Pons (tissue), 1 donor: ENCODE measurements at regions not wholly inside any gene's neighbourhood (a gene's known extent, or its start where the extent isn't known, plus 50 kb on each side); places are given as distances from the start of the nearest gene placed in this dataset.

ENCODE experiments used
- DNase-seq: peaks from one replicate; pipeline ENCODE4 v3.0.0-alpha.2; 2016; ENCODE audit warnings: low spot score

DNA sequence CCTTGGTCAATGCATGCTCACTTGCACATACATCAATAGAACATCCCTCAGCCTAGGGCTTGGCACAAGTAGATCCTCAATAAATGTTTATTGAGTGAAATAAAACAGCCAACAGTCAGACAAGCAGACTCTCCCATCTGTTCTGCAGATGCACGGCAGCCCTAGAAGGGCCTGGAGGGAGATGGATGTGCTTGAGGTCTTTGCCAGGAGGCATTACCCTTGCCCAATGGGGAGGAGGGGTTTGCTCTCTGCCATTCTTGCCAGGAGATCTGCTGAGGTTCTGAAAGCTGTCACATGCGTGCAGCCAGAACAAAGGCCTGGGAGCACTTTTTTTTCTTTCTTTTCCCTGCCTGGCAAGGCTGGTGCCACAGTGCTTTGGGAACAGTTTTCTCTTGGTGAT lies 349.3 kb upstream of the THRB start:
- DNase-seq, result no peak

DNA sequence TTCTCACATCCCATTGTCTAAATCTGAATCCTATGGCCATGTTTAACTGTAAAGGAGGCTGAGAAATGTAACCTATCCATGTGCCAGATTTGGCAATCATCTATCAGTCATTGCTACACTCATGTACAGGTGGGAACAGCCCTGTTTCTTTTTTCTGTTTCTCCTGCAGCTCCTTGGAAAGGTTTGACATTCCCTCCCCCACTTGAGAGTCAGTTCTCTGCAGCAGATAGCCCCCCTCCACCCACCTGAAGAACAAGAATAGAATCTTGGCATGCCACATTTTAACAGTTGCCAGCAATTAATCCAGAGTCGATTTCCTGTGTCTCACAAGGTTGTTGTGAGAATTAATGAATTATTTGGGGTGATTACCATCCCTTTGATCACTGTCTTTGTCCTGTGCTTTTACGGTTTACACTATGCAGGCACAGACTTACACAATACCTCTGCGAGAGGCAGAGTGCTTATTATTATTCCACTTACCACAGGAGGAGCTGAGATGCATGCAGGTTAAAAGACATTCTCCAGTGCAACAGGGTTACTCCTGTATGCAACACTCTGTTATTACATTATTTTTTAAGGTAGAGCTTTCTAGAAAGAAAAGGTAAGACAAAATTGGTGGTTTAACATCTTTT lies 351.0 kb upstream of the THRB start:
- DNase-seq, result no peak

DNA sequence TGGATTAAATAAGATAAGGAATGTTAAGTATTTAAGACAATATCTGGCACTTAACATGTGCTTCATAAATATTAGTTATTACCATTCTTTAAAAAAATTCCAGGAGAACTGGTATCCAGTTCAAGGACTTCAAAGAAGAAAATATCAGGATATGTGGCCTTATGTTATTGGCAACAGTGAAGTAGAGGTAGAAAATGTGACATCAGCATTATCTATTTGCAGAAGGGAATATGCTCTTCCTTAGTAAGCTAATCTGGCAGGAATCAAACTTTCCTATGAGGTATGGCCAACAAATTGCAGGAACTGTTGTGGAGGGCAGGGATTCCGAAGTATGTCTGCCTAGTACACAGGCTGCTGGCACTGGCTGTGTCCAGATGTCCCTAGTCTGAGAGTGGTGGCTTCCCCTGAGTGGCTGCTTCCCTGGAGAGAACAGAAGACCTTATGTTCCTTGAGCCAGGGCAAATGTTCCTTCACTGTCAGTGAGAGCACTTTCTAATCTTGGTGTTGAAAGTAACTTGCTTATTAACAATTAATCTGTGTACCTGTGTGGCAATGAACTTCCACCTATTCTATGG lies 351.7 kb upstream of the THRB start:
- DNase-seq, result peak; percentile 6

DNA sequence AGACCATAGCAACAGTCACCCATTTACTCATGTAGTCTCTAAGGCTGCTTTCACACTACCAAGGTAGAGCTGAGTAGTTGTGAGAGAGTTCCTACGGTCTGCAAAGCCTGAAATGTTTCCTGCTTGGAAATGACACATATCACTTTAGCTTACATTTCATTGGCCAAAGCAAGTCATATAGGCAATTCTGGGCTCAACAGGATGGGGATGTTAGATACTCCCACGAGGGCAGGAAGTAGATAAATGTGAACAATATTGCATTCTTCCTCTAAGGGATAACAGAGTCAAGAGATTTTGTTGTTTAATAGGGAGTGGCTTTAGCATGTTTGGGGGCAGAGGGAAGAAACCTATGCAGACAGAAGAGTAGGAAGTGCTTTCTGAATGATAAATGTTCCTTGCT lies 355.6 kb upstream of the THRB start:
- DNase-seq, result no peak

DNA sequence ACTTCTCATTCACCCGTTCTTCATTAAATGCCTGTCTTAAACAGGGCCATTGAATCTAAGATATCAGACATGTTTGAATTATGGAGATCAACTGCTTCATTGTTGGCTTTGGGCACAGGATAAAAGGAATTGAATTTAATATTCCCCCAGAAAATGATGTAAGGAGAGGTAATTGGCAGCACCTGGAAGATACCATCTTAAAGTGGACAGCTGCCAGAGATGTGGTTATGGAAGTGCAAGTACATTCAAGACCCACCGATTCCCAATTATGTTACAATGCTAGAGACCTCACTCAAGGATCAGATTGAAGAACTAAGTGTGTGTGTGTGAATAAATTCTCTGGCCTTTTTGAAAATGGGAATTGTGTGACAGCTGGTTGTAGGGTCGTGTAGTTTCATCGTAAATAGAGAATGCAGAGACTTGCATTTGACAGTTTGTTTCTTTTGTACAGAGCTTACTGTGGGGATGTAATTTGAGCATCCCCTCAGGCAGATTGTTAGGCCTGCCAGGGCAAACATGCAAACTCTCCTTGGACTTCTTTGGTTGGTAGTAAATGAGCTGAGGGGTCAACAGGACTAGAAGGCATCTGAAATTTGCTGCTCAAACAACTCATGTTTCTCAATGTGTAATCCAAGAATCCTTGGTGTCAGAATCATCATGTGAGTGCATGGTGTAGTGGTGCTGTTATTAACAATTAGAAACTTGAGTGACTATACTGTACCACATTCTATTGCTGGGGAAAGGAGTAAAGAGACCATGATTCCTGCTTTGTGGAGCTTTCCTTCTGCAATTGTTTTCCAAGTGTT lies 359.2 kb upstream of the THRB start:
- DNase-seq, result no peak

DNA sequence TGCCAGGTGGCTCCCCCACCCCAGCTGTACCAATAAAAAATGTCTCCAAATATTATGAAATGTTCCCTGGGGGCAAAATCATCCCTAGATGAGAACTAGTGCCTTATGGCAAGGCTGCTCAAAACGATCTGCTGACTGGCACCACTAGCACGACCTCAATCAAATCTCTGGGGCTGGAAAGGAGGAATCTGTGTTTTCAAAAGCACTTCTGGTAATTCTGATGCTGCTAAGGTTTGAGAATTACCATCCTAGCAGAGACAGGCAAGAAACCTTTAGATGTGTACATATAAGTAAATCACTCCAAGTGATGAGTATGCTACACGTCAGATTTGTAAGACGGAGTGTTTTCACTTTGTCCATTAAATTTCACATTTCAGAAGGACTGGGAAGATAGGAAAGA lies 360.1 kb upstream of the THRB start:
- no peak for DNase-seq

DNA sequence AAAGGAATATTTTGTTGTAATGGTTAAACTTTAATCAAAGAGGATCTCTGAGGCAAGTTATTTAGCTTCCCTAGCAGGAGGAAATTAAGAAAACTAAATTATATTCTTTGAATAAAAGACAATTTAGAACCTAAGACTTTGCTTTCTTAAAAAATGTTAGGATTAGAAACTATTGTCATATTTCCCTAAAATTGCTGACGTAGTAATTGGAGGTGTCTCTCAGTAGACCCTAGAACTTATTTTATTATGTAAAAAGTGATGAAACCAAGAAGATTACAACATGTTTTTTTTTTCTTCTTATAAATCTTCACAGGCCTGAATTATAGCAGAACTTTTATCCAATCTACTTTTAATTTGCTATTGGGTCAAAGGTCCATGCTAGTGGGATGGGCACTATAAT lies 363.3 kb upstream of the THRB start:
- DNase-seq, result no peak

DNA sequence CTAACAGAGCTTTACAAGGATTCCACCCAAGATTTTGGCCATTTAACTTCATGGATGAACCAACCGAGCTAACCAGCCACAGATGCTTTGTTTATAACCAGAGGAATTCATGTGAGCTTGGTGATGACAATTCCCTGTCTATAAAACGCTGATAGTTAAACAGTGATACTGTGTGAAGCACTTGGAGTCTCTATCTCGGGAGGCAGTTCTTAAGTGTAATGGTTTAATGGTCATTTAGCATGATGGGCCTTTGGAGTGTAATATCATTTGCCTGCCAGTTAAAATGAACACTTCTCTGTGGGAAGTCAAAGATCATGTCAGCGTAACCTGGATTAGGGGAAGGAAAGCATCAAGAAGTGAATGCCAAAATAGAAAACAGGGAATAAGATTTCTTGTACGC lies 368.6 kb upstream of the THRB start:
- DNase-seq, result no peak

DNA sequence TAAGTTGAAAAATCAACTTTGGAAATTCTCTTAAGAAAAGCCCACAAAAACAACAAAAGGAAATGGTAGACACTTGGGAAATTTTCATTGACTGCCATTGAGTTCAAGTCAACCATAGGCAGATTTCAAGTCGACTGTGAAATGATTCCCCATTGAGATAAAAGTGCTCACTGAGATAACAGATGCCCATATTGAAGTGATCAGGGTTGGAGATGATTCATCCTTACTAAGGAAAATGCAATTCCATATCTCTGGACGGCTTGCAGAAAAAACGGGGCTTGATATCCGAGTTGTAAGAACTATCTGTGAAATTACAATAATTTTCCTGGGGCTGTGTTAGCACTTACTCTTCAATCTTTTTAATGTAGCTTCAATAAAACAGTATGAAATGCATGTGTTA lies 373.1 kb upstream of the THRB start:
- no peak for DNase-seq

DNA sequence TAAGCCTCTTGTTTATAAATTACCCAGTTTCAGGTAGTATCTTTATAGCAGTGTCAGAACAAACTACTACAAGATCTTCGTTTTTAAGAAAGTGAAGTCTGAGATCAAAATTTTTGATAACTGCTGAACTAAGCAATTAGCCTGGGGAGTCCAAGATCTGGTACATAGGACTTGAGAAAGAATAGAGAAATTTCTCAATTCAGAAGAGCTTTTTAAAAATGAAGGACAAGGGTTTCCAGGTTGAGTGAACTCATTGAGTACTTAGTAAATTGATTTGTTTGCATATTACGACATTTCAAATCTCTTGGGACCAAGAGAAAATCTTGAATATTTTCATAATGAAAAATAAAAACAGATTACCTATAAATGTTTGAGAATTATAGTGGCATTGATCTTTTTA lies 386.6 kb upstream of the THRB start:
- no peak for DNase-seq

DNA sequence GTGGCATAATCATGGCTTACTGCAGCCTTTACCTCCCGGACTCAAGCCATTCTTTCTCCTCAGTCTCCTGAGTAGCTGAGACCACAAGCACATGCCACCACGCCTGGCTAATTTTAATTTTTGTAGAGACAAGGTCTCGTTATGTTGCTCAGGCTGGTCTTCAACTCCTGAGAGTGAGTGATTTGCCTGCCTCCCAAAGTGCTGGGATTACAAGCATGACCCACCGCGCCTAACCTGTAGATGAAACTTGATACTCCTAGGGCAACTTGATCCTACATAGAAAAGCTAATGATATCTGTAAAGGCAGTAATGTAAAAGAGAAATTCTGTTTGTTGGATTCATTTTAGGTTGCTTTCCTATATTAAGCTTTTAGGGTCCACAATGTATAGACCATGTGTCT lies 391.9 kb upstream of the THRB start:
- DNase-seq, result no peak

DNA sequence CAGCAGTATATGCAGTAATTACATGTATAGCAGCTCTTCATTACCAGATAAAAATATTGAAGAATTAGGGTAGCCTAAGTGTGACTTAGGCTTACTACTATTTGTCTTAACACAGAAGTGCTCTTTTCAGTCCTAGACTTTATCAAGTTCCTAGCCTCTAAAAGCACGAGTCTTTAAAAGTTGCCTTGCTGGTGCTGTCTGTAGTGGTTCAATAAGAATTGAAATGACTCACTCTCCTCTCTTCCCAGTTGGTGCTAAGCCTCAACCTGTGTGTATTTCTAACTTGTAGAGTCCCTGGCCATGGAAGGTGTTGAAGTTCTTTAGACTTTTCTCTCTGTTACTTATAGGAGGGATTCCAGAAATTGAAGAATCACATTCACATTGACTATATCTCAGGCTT lies 395.4 kb upstream of the THRB start:
- DNase-seq, result no peak

DNA sequence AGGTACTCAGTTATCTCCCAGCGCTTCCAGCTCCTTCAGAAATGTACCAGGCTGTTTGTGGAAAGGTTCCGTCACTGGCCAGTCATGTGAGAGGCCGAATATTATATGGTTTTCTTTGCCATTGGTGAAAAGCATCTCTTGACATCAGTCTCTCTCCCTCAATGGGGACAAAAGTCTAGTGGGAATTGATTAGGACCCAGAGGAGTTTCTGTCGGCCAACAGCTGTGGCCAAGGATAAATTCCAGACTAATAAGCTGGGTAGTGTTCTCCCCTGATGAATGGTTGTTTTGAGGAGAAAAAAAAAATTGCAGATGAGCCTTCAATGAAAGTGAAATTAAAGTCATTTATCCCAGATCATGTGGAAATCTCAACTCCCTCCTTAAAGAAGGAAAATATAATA lies 404.7 kb upstream of the THRB start:
- no peak for DNase-seq

DNA sequence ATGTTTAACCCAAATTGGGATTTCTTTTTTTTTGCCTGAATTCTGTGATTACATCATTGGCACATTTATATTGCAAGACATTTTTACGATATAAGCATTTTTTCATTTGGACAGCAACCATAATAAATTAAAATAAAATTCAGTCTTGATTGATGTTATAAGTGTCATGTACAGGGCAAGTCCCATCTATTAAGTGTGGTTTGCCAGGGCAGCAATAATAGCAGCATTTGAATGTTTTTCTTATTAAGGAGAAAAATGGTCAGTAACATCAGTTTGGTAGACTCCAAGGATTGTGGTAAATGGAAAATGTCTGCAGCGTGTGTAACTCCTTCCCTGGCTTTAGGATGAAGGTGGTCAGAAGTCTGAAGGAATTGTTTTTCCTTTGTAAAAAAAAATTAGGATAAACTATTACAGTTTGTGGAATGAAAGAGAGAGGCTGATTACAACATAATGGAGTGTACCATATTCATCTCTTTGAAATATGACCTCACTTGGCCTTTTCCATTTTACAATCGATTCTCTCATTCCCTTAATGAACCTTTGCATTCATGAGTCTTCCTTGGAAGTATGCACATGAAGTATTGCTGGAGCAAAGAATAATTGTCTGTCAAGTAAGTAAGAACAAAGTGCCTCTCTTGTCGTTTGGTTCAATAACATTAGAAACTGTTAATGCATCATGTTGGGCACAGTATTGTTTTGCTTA lies 405.4 kb upstream of the THRB start:
- no peak for DNase-seq

DNA sequence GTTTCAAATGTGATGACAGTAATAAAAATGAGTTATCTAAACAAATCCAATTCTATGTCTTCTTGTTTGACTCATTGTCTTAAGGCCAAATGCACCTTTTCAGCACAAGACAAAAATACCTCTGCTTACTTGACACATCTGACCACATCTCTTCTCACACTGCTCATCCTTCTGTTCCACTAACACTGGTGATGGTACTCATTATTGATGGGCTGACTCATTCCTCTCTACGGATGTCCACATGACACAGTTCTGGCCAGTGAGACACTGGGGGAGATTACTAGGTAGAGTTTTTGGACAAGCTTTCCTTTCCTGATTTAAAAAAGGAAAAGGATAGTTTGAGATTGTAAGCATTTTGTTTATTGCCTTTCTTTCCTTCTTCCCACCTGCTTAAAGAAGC lies 410.6 kb upstream of the THRB start:
- DNase-seq, result no peak

DNA sequence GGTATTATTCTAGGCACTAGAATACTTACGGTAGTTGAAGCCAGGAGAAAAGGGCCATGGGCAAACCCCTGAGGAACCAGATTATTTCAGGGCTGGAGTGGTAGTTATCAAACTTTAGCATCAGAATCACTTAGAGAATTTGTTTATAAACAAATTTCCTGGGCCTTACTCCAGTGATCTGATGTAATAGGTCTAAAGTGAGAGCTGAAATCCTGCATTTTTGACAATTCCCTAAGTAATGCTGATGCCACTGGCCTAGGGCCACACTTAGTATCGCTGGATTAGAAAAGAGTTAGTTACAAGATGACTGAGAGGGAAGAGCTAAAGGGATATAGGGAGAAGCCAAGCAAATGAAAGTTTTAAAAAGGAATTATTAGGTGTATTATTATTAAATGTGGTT lies 412.5 kb upstream of the THRB start:
- DNase-seq, result no peak

DNA sequence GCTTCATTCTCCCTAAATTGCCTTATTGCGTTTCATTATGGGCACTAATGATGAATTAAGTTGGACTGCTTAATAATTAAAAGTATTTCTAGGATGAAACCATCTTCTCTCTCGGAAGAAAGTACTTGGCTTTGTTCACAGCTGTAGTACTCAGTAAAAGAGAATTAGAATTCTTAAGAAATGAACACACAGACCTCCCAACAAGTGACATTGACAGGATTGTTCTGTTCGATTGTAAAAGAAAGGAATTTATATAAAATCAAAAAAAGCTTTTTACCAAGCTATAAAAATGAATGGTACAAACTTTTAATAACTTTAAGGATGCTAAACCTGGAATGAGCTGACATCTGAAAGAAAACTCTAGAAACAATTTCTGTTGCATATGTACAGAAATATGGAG lies 416.4 kb upstream of the THRB start:
- DNase-seq, result no peak

DNA sequence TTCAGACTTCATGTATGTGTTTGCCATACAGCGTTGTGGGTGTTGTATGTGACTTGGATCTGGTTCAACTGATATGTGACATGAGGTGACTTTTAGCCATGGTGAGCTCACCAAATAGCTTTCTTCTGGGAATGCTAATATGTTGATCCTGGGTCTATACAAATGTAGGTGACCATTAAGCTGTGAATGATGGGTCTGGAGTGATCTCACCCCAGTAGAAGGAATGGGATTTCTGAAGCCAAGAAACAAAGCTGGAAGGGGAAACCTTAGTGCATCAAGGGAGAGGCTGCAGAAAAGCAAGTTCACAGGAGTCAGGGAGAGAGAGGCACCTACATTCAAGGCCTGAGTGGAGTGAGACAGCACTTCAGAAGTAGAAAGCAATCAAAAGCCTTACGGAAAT lies 421.0 kb upstream of the THRB start:
- no peak for DNase-seq

DNA sequence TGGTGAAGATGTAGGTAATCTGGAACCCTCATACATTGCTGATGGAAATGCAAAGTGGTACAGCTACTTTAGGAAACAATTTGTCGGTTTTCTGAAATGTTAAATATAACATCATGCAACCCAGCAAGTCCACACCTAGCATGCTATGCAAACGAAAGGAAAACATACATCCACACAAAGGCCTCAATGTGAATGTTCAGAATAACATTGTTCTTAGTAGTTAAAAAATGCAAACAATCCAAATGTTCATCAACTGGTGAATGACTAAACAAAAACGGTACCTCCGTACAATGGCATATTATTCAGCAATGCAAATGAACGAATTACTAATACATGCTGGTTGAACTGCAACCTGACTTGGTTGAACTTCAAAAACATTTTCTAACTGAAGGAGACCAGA lies 423.3 kb upstream of the THRB start:
- no peak for DNase-seq

DNA sequence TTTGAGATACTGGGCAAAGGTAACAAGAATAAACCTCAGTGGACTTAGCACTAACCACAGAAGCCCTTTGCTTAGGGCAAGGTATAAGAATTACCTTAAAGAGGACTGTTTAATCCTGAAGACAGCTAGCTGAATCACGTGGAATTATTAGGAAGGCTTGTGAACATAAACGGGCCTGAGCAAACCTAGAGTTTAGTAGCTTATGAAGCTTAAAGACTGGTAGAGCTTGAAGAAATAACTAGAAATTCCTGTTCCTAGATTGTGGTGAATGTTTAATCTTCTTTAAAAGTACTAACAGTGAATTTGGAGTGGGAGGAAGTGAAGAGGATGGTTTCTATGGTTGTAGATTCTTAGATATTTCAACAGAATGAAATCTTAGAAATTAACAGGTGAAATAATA lies 428.9 kb upstream of the THRB start:
- DNase-seq, result no peak

DNA sequence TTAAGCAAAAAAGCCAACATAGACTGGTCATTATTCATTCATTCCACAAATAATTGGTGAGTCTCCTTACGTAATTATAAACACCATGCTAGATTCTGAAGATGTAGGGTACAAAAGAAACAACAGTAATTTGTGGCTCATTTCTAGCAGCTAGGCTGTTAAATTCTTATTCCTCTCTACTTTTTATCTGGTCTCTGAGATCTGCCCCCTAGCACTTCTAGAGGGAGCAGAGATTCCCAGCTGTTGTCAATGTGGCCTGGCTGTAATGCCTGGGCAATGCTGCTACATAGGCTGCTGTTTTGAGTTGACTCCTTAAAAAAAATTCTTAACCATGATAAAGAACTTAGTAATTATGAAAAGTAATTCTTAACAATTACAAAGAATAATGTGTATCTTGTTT lies 434.9 kb upstream of the THRB start:
- DNase-seq, result no peak

DNA sequence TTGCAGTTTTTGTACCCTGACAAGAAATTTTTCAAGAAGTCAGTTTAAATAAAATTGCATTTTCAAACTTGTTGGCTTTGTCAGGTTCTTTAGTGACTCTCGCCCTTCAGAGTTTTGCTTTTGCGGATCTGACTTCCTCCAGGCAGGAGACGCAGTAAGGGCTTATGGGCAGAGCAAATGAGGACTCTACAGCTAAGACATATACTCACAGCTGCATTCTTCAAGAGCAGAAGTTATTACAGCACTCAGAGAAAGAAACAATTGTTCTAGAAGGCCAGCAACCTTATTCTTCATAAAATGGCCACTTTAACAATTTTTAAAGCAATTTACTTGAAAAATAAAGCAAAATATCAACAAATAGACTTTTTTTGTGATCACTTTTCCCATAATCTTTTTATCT lies 438.8 kb upstream of the THRB start:
- no peak for DNase-seq

DNA sequence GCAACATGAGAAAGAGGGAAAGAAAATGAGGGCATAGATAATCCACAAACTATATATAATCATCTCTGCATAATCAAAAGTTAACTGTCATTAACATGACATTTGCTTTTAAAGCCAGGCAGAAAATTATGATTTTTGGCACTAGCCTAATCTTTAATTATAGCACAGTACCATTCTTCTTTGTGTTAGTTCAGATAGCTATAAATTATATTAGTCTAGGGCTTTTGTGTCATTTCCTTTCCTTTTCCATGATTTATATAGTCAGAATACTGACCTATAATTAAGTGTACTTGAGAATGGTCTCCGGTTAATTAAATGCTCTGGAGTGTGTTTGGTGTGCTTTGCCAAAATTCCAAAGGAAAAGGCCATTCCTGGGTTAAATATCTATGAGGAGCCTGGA lies 441.9 kb upstream of the THRB start:
- DNase-seq, result no peak
